Esophagus squamous epithelium (tissue), 4 donors: ENCODE measurements at regions not wholly inside any gene's neighbourhood (a gene's known extent, or its start where the extent isn't known, plus 50 kb on each side); places are given as distances from the start of the nearest gene placed in this dataset.

ENCODE experiments used
- POLR2A ChIP-seq, 4 donors: fragments of 450-650 bp; IDR thresholded peaks; one replicate each; pipeline ENCODE4 v1.6.1; 2017; ENCODE audit warnings: antibody characterized with exemption in 4 of 4, mild to moderate bottlenecking in 4 of 4, moderate library complexity in 3 of 4
- TF ChIP-seq, protein P1 (sequence below), 6 experiments: fragments of 450-650 bp in 4 of 6; fragments of 200-600 bp in 2 of 6; sonication (generic) in 2 of 6; IDR thresholded peaks; one replicate each; pipeline ENCODE4 v1.5.1; 2016 to 2019; ENCODE audit warnings: antibody characterized with exemption in 6 of 6, mild to moderate bottlenecking in 4 of 6, moderate library complexity in 4 of 6

GRCh38 chr17:59493867-59494266, 71.5 kb upstream of the DHX40 start:
- TF ChIP-seq, protein P1, sequence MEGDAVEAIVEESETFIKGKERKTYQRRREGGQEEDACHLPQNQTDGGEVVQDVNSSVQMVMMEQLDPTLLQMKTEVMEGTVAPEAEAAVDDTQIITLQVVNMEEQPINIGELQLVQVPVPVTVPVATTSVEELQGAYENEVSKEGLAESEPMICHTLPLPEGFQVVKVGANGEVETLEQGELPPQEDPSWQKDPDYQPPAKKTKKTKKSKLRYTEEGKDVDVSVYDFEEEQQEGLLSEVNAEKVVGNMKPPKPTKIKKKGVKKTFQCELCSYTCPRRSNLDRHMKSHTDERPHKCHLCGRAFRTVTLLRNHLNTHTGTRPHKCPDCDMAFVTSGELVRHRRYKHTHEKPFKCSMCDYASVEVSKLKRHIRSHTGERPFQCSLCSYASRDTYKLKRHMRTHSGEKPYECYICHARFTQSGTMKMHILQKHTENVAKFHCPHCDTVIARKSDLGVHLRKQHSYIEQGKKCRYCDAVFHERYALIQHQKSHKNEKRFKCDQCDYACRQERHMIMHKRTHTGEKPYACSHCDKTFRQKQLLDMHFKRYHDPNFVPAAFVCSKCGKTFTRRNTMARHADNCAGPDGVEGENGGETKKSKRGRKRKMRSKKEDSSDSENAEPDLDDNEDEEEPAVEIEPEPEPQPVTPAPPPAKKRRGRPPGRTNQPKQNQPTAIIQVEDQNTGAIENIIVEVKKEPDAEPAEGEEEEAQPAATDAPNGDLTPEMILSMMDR (IDR thresholded peaks at IDR 0.05), result no peak
- TF ChIP-seq POLR2A (IDR thresholded peaks at IDR 0.05), result no peak
